ENCODE measurements at regions not wholly inside any gene's neighbourhood (a gene's known extent, or its start where the extent isn't known, plus 50 kb on each side); places are given as distances from the start of the nearest gene placed in this dataset.

DNA sequence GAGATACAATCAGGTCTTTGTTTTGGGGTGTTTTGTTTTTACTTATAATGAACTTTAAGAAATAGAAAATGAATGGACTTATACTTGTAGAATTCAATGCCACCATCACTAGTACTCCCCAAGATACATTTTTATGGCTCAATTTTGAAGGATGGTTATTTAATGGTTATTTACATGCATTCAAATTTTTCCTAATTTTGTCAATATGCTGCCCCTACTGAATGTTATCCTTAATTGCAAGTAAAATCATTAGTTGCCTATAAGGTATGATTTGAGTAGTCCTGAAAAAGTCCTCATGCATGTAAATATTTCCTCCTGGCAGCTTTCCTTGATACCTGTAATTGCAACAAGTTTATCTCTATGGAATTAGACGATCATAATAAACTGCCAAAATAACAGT is 391.2 kb downstream of the BCAT1 start:
- TF ChIP-seq GATA2 (IDR thresholded peaks at IDR 0.05; ENCODE audit: low read depth, low read length) (no peak), GATA3 (IDR thresholded peaks at IDR 0.05; ENCODE audit: low read depth, low read length) (no peak)

Measured in SH-SY5Y (cell line).